ENCODE measurements at regions not wholly inside any gene's neighbourhood (a gene's known extent, or its start where the extent isn't known, plus 50 kb on each side); places are given as distances from the start of the nearest gene placed in this dataset.

DNA sequence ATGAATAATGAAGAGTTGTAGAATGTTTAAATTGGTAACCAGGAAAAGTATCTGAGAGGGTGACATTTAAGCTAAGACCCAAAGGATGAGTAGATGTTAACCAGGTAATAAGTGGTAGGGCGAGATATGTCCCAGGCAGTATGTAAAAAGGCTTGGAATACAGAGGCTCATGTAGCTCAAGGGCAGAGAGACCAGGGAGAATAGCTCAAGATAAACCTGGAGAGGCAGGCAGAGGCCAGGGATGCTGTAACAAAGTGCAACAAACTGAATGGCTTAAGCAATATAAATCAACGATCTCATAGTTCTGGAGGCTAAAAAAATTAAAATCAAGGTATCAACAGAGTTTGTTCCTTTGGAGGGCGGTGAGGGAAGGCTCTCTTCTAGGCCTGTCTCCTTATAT, 660.8 kb downstream of the KLHL13 start:
- ChIA-PET CTCF (ENCODE audit: low intra/inter-chr PET ratio, low total read pairs) (no interaction called here), POLR2A (no interaction called here)
- no peak overlapping the region for H3K4me2 ChIP-seq (ENCODE audit: low read depth, low read length)
- H3K79me2 ChIP-seq (ENCODE audit: insufficient read depth, low read length), result no peaks in the 10 kb centered on the region
- BruUV-seq (replicated peaks), result no TSS peak
- ATAC-seq, result no peak
- H3K4me3 ChIP-seq (replicated peaks in 1 of 3; ENCODE audit: insufficient read depth in 1 of 3, low read depth in 2 of 3, low read length in 3 of 3), result no peak overlapping the region
- WGBS (ENCODE audit: low lambda C conversion rate), result 4% methylated on average over 3 of the region's 3 CpGs
- intact Hi-C loops (cut with micrococcal nuclease; ENCODE audit: unreplicated experiment) (no loop called here), in situ Hi-C loops (cut with HindIII; ENCODE audit: extremely low pct_ligation_motif_present, low pct_unique_long_range_greater_than_20kb) (no loop called here)
- no peak overlapping the region for H3K9ac ChIP-seq (ENCODE audit: insufficient read depth, low read depth, low read length)
- DNase-seq (ENCODE audit: low spot score), result no peak
- no peaks in the 10 kb centered on the region for H3K27me3 ChIP-seq (ENCODE audit: control insufficient read depth in 1 of 2, insufficient read depth in 2 of 2, low read length in 2 of 2)
- H4K20me1 ChIP-seq (ENCODE audit: insufficient read depth, low read length), result no peaks in the 10 kb centered on the region
- H3K4me1 ChIP-seq (ENCODE audit: insufficient read depth, low read length), result no peaks in the 10 kb centered on the region
- no peak for FAIRE-seq
- H3K36me3 ChIP-seq (replicated peaks in 1 of 2; ENCODE audit: control insufficient read depth in 1 of 2, insufficient read depth in 2 of 2, low read length in 2 of 2), result no peaks in the 10 kb centered on the region
- TF ChIP-seq YEATS2 (CRISPR knock-in tag; IDR thresholded peaks at IDR 0.05; ENCODE audit: borderline replicate concordance), result no peak
- TF ChIP-seq, protein P1, sequence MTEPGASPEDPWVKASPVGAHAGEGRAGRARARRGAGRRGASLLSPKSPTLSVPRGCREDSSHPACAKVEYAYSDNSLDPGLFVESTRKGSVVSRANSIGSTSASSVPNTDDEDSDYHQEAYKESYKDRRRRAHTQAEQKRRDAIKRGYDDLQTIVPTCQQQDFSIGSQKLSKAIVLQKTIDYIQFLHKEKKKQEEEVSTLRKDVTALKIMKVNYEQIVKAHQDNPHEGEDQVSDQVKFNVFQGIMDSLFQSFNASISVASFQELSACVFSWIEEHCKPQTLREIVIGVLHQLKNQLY (CRISPR knock-in tag; IDR thresholded peaks at IDR 0.05), result no peak
- TF ChIP-seq ZNF335 (CRISPR knock-in tag; IDR thresholded peaks at IDR 0.05), result no peak
- TF ChIP-seq HNRNPLL (IDR thresholded peaks at IDR 0.05; ENCODE audit: low read depth, low read length, poor library complexity, severe bottlenecking), result no peak
- TF ChIP-seq TBX3 (IDR thresholded peaks at IDR 0.05; ENCODE audit: borderline replicate concordance), result no peak
- no peak for TF ChIP-seq ZNF703 (CRISPR knock-in tag; IDR thresholded peaks at IDR 0.05; ENCODE audit: borderline replicate concordance)
- no peak for TF ChIP-seq TOE1 (CRISPR knock-in tag; IDR thresholded peaks at IDR 0.05)
- no peak for TF ChIP-seq NONO (IDR thresholded peaks at IDR 0.05)
- no peak for TF ChIP-seq NONO (CRISPR knock-in tag; conservative IDR thresholded peaks at IDR 0.05)
- TF ChIP-seq, protein P2, sequence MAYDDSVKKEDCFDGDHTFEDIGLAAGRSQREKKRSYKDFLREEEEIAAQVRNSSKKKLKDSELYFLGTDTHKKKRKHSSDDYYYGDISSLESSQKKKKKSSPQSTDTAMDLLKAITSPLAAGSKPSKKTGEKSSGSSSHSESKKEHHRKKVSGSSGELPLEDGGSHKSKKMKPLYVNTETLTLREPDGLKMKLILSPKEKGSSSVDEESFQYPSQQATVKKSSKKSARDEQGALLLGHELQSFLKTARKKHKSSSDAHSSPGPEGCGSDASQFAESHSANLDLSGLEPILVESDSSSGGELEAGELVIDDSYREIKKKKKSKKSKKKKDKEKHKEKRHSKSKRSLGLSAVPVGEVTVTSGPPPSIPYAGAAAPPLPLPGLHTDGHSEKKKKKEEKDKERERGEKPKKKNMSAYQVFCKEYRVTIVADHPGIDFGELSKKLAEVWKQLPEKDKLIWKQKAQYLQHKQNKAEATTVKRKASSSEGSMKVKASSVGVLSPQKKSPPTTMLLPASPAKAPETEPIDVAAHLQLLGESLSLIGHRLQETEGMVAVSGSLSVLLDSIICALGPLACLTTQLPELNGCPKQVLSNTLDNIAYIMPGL (CRISPR knock-in tag; IDR thresholded peaks at IDR 0.05; ENCODE audit: borderline replicate concordance in 1 of 2, low read depth in 1 of 2), result no peak
- no peak for TF ChIP-seq RORA (CRISPR knock-in tag; IDR thresholded peaks at IDR 0.05)
- TF ChIP-seq ISX (CRISPR knock-in tag; conservative IDR thresholded peaks at IDR 0.05), result no peak
- TF ChIP-seq CENPBD1 (CRISPR knock-in tag; IDR thresholded peaks at IDR 0.05; ENCODE audit: borderline replicate concordance, low read depth), result no peak
- no peak for TF ChIP-seq MTF1 (CRISPR knock-in tag; IDR thresholded peaks at IDR 0.05)
- no peak for TF ChIP-seq PREB (CRISPR knock-in tag; IDR thresholded peaks at IDR 0.05)
- TF ChIP-seq FOXP1 (IDR thresholded peaks at IDR 0.05), result no peak
- TF ChIP-seq FOXP1 (CRISPR knock-in tag; IDR thresholded peaks at IDR 0.05), result no peak
- no peak for TF ChIP-seq ZMAT5 (CRISPR knock-in tag; IDR thresholded peaks at IDR 0.05; ENCODE audit: borderline replicate concordance, low read depth)
- TF ChIP-seq ZNF740 (CRISPR knock-in tag; IDR thresholded peaks at IDR 0.05), result no peak
- TF ChIP-seq, protein P3, sequence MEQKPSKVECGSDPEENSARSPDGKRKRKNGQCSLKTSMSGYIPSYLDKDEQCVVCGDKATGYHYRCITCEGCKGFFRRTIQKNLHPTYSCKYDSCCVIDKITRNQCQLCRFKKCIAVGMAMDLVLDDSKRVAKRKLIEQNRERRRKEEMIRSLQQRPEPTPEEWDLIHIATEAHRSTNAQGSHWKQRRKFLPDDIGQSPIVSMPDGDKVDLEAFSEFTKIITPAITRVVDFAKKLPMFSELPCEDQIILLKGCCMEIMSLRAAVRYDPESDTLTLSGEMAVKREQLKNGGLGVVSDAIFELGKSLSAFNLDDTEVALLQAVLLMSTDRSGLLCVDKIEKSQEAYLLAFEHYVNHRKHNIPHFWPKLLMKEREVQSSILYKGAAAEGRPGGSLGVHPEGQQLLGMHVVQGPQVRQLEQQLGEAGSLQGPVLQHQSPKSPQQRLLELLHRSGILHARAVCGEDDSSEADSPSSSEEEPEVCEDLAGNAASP (CRISPR knock-in tag; IDR thresholded peaks at IDR 0.05; ENCODE audit: borderline replicate concordance), result no peak
- TF ChIP-seq TBL1XR1 (IDR thresholded peaks at IDR 0.05; ENCODE audit: borderline replicate concordance, low read length, partially characterized antibody), result no peak
- H2AFZ ChIP-seq (ENCODE audit: low read length), result no peak overlapping the region
- no peaks in the 10 kb centered on the region for H3K9me3 ChIP-seq (ENCODE audit: low read length)
- no peak overlapping the region for H3K27ac ChIP-seq (ENCODE audit: extremely low read length, insufficient read depth, low read length)

Data from HepG2 (cell line).